ENCODE measurements at regions not wholly inside any gene's neighbourhood (a gene's known extent, or its start where the extent isn't known, plus 50 kb on each side); places are given as distances from the start of the nearest gene placed in this dataset.
"Not testable (repeated sequence)": the region's sequence is repeated elsewhere in the genome, so short reads cannot be mapped to it uniquely, and the experiment has no call there.

DNA sequence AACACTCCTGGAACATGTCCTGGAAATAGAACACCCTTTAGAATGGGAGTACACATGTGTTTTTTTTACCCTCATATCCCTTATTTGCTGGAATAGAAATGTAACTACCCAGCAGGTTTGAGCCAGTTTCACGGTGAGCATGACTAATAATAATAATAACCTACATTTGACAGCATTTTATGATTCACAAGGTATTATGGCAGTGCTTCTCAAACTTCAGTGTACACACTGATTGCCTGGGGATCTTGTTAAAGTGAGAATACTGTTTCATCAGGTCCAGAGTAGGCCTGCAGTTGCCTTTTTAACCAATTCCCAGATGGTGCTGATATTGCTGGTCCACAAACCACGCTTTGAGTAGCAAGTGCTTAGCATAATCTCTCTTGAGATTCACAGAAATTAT, 63.9 kb downstream of the NFKBIZ start:
- no peak for DNase-seq

- DNase-seq = not testable (repeated sequence)
Observed at GRCh38 chr3:101917761-101918160, 68.4 kb downstream of the NFKBIZ start.

DNA sequence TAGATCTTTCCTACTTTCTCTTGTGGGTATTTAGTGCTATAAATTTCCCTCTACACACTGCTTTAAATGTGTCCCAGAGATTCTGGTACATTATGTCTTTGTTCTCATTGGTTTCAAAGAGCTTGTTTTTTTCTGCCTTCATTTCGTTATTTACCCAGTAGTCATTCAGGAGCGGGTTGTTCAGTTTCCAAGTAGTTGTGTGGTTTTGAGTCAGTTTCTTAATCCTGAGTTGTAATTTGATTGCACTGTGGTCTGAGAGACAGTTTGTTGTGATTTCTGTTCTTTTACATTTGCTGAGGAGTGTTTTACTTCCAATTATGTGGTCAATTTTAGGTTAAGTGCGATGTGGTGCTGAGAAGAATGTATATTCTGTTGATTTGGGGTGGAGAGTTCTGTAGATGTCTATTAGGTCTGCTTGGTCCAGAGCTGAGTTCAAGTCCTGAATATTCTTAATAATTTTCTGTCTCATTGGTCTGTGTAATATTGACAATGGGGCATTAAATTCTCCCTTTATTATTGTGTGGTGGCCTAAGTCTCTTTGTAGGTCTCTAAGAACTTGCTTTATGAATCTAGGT, 72.9 kb downstream of the NFKBIZ start:
- not testable (repeated sequence) for DNase-seq

GRCh38 chr3:101924621-101925020, 75.3 kb downstream of the NFKBIZ start:
- DNase-seq = not testable (repeated sequence)

- not testable (repeated sequence) for DNase-seq
Observed at GRCh38 chr3:101925124-101925523, 75.8 kb downstream of the NFKBIZ start.

- no peak for DNase-seq
Observed at GRCh38 chr3:101925564-101925963, 76.2 kb downstream of the NFKBIZ start.

DNA sequence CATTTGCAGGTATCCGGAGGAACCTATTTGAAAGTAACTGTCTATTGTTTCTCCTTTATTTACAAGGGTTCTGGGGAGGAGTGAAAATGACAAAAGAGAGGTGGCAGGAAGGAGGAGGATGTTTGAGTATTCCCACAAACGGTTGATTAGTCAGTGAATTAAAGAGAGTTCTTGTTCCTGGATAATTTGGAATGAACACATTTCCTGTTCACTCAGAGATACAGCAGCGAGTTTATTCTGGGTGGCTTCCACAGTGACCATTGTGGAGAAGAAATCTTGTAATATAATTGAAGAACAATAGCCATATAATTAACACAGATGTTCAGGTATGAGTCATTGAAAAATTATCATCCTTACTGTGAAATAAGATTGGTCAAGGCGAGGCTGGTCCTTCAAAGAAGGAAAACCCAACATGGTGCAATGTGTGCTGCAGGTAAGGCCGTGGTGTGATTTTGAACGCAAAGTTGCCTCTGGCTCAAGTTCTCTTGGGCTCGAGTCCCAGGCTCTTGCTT, 77.3 kb downstream of the NFKBIZ start:
- no peak for DNase-seq

DNA sequence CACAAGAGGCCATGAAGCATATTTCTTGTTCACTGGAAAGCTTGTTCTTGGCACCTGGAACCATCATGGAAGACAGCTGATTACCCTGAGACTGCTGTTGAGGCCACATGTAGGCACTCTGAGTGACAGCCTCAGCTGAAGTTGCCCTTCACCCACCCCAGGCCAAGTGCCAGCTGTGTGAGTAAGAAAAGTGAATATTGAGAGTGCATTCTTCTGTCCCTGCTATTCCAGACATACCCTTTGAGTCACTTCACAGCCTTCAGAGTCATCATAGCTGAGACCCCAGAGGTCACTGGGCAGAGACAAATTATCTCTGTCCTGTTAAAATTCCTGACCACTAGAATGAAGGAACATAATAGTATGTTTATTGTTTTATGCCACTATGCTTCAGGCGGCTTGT, 79.6 kb downstream of the NFKBIZ start:
- no peak for DNase-seq

GRCh38 chr3:101931081-101931480, 81.8 kb downstream of the NFKBIZ start:
- no peak for DNase-seq

- DNase-seq = no peak
Observed at GRCh38 chr3:101932326-101933068, 83.2 kb downstream of the NFKBIZ start.

GRCh38 chr3:101936419-101937356, 87.4 kb downstream of the NFKBIZ start:
- DNase-seq = no peak

DNA sequence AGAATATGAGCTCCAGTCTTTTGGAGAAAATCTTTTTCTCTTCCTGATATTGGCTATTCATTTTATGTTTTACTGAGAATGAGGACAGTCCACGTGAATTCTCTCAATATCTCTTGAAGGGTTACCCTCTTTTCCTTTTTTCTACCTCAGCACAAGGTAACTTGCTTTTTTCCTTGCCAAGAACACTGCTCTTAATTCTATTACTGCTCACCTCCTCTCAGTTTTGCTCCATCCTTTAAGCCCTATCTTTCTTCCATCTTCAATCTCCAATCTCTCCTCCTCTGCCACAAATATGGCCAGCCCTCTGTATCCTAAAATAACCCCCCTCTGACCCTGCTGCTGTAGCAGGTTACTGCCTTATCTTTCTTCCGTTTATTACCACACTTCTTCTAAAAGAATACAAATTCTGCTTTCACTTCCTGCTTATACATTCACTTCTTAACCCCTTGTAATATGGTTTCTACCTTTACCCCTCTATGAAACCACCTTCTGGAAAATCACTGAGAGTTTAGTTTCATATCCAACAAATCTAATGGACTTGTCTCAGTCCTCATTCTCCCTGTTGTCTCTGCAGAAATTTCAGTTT, 89.0 kb downstream of the NFKBIZ start:
- no peak for DNase-seq

DNA sequence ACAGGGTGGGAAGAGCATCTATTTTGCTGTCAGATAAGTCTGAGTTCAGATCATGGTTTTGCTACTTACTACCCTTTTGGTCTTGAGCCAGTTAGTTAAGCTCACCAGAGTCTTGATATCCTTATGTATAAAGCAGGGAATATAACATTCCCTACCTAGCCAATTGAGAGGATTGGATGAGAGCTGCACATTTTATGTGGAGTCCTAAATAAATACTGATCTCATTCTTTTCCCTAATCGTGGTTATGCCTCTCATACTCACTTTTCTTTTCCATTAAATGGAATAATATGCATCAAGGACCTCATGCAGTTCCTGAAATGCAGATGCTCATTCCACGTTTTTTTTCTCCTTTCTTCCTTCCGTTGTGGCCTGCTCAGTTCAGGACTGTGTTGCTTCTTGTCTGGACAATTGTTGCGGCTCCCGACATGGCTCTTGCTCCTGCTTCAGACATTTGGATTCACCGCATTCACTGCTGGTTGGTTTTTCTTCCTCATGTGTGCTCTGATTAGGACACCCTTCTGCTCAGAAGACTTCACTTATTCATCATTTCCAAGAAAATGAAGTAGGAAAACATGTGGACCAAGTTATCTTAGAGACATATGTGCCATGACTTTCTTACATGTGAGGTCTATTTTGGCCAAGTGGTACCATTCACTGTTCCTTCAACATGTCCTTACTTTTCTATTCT, 90.2 kb downstream of the NFKBIZ start:
- DNase-seq = no peak

DNA sequence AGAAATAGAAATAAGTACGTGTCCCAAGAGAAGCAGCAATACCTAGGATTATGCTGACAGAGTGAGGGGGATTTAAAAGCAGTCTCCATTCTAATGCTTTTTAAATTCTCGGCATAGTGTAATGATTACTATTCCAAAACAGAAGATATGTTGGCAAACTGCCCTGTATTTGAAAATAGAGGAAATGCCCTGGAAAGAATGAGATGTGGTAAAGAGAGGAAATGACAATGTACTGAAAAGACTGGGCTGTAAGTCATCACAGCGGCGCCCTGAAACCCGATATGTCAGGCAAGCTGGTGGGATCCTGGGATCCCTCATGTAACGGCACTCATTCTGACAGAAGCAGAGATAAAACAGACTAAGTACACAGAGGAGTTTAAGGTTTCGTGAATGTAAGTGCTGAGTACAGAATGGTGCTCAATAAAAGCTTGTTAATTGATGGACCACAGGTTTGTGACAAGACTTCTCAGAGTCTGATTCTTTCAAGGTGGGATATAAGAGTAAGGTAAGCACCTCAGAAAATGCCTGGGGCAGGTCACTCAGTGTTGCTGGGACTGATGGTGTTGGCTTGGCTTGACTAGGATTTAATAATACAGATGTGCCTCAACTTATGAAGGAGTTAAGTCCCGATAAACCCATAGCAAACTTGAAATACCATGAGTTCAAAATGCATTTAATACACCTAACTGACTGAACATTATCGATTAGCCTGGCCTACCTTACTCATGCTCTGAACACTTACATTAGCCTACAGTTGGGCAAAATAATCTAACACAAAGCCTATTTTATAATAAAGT, 91.4 kb downstream of the NFKBIZ start:
- no peak for DNase-seq

- DNase-seq = no peak
Observed at GRCh38 chr3:101941318-101942040, 92.2 kb downstream of the NFKBIZ start.

GRCh38 chr3:101942356-101942755, 93.0 kb downstream of the NFKBIZ start:
- DNase-seq = no peak

- DNase-seq = no peak
Observed at GRCh38 chr3:101943029-101943428, 93.7 kb downstream of the NFKBIZ start.

DNA sequence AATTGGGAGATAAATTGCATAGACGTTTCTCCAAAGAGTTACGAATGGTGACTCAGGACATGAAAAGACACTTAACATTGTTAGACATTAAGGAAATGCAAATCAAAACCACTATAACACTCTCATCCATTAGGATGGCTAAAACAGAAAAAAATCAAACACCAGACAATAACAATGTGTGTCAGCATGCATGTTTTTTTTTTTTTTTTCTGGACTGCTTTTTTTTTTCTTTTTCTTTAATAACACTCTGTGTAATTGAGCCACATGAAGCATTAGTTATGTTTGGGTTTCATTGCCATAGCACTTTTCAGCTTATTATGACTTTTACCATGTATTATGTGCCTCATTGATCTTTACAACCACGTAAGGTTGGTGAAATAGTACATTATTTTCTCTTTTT, 95.0 kb downstream of the NFKBIZ start:
- DNase-seq = no peak

DNA sequence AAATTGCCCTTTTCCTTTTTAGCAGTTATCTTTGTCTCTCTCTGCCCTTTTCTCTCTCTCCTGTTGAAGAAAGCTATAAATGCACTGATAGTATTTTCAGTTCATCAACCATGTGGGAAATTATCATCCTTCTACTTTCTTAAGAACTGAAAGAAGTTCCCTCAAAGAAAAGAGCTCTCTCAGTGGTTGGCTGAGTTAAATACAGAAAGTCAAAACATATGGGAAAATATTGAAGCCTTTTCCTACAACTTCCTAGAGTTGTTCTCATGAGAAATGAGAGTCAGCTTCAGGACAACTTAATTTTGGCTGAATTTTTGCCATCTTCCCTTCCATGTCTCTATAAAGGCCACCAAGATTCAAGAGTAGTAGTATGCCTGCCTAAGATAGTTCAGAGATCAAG, 96.7 kb downstream of the NFKBIZ start:
- no peak for DNase-seq

DNA sequence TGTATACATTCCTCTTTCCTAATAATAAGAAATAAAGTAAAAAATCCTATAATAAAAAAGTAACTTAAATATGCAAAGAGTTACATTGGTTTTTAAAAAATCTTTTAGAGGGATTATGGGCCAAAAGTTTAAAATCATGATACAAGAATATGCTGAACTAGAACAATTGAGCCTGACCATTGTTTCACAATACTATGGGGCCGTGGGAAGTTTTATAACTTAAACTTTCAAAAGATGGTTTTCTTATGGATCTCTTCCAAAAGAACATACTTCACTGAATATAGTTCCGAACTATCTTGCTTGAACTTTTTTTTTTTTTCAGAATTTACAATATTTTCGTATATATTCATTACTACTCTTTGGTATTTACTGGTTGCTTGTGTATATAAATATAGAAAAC, 97.6 kb downstream of the NFKBIZ start:
- no peak for DNase-seq

- no peak for DNase-seq
Observed at GRCh38 chr3:101950510-101950909, 101.2 kb downstream of the NFKBIZ start.
